ENCODE measurements at regions not wholly inside any gene's neighbourhood (a gene's known extent, or its start where the extent isn't known, plus 50 kb on each side); places are given as distances from the start of the nearest gene placed in this dataset.
"Not testable (repeated sequence)": the region's sequence is repeated elsewhere in the genome, so short reads cannot be mapped to it uniquely, and the experiment has no call there.

DNA sequence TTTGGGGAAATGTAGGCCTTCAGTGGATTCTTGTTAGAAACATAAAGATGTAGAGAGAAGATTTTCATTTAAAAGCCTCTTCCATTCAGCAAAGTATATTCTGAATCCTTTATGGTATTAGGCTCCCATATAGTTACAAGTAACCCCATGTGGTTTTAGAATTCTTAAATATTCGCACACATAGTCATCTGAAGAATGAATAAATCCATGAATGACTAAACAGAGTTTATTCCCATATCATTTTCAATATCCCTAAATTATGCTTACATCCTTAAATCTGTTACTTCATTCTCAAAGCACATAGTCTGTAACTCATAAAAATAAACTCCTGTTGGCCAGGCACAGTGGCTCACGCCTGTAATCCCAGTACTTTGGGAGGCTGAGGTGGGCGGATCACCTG, 962.1 kb downstream of the KCNJ18 start:
- no peak for DNase-seq

DNA sequence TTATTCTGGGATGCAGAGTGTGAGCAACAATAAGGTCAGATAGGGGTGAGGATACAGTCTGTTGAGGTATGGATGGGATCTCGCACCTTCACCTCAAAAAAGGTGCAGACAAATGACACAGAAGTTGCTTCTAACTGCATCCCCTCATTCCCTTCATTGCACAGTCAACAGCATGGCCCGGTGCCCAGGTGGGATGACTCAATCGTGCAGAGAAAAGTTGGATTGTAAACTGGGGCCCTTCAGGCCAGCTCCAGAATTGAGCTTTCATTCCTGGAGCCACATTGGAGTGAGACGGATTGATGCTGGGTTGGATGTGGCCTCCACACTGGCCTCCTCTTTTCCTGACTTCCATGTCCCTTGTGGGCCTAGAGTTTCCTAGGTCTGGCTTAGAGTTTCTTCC, 977.4 kb downstream of the KCNJ18 start:
- DNase-seq: no peak

DNA sequence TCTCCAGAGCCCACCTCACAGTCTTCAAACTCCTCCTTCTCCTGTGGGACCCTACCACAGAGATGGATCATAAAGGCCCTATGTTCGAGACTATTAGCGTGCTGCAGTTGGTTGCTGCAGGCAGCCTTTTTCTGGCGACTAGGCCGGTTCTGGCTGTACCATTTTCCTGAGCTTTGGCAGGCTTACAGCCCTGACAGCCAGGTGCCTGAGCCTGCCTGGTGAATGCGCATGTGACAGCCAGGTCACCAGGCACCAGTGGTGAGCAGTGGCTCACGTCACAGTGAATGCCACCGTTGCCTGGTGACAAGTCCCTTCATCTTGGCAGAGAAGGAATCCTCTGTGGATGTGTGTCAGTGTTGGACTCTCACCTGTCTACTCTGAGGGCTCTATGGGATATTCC, 978.8 kb downstream of the KCNJ18 start:
- DNase-seq: peak; percentile 21

DNA sequence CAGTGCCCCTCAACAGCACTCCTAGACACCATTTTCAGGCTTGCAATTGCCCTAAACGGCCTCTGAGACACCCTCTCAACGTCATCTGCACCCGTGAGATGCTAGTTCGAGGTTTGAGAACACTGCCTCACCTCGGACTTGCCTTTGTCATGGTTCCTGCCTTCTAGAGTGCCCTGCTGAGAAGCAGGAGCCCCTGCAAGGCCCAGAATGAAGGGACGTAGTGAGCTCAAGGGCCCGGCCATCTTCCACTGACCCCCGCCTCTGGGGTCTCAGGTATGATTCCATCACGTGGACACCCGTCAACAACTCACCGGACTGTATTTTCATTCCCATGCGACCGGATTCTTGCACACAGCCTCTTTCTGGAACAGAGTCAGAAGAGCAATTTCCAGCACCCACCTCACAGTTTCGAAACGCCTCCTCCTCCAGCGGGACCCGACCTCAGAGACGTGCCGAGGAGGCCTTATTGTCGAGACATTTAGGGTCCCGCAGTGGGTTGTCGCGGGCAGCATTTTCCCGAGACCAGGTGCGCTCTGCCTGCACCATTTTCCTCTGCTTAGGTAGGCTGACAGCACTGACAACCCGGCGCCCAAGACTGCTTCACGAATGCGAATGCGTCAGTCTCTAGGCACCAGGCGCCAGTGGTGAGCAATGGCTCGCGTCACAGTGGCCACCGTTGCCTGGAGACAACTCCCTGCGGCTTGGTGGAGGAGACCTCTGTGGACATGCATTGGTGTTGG, 999.9 kb downstream of the KCNJ18 start:
- no peak for DNase-seq

DNA sequence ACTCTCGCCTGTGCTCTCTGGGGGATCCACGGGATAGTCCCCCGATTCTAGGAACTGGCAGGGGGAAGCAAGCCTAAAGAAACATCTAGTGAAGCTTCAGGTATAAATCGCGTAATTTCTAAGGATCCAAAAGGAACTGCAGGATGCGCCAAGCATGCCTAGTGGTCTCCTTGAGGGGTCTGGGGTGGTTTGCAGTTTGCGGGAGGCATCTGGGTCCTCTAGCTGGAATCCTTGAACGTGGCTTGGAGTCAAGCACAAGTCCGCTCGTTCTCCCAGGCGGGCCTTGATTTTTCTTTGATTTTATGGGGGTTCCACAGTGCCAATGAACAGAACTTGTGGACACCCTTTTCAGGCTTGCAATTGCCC, 1000.5 kb downstream of the KCNJ18 start:
- DNase-seq: no peak

DNA sequence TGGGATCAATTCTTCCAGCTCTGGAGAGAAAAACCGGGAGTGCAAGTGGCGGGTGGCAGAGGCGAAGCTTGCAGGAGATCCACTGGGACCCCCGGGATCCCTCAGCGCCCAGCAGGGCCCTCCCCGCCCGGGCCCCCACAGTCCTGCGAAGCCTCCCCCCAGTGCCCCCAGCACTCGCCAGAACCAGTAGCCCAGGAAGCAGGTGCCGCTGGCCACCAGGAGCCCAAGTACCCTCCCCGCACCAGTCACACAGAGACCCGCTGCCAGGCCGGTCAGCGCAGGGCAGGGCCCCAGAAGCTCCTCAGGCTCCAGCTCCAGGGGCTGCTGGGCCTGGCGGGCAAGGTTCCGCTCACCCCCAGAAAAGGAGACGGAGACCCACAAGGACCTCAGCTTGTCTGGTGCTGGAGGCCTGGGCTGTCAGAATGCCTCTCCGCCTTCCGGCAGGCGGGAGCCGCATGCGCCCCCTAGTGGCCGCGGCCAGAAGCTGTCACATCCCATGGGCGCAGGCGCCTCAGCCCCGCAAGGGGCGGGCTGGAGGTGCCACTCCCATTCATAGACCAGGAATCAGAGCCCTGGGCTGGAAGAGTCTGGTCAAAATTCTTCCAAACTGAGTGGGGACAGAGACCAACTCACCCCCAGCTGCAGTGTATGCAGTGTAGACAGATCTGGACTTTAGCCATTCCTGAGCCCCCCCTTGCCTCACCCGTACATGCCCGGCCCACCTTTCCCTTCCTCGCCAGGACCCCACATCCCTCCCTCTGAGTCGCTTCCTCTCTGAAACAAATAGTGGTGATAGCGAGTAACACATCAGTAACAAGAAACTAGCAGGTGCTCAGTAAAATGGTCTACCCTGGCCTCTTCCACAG, 1002.3 kb downstream of the KCNJ18 start:
- DNase-seq: no peak

DNA sequence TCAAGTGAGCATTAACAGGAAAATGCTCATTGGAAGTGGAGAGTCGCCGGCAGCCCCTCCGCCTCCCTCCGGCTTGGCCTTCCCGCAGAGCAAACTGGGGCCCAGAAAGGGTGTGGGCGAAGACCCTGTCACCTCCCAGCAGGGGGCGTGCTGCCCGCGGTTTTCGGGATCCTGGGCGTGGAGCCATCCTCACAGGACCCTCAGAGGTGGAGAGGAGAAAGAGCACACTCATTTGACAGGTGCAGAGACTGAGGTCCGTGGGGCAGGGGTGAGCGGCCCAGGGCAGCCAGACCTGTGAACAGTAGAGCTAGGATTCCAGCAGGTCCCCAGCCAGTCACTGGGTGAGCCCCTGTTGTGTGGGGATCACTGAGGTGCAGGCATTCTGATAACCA, 1002.9 kb downstream of the KCNJ18 start:
- no peak for DNase-seq

DNA sequence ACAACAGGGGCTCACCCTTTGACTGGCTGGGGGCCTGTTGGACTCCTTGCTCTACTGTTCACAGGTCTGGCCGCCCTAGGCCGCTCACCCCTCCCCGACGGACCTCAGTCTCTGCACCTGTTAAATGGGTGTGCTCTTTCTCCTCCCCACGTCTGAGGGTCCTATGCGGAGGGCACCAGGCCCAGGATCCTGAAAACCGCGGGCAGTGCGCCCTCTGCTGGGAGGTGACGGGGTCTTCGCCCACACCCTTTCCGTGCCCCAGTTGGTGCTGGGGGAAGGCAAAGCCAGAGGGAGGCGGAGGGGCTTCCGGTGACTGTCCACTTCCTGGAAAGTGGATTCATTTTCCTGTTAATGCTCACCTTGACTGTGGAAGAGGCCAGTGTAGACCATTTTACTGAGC, 1010.9 kb downstream of the KCNJ18 start:
- DNase-seq: no peak

DNA sequence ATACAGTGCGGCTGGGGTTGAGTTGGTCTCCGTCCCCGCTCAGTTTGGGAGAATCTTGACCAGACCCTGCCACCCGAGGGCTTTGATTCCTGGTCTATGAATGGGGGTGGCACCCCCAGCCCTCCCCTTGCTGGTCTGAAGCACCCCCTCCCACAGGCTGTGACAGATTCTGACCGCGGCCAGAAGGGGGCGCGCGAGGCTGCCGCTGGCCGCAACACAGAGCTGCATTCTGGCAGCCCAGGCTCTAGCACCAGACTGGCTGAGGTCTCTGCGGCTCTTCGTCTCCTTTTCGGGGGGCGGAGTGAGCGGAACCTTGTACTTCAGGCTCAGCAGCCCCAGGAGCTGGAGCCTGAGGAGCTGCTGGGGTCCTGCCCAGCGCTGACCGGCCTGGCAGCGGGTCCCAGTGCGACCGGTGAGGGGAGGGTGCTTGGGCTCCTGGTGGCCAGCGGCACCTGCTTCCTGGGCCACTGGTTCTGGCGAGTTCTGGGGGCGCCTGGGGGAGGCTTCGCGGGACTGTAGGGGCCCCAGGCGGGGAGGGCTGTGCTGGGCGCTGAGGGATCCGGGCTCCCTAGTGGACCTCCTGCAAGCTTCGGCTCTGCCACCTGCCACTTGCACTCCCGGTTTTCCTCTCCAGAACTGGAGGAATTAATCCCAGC, 1011.6 kb downstream of the KCNJ18 start:
- DNase-seq: no peak

DNA sequence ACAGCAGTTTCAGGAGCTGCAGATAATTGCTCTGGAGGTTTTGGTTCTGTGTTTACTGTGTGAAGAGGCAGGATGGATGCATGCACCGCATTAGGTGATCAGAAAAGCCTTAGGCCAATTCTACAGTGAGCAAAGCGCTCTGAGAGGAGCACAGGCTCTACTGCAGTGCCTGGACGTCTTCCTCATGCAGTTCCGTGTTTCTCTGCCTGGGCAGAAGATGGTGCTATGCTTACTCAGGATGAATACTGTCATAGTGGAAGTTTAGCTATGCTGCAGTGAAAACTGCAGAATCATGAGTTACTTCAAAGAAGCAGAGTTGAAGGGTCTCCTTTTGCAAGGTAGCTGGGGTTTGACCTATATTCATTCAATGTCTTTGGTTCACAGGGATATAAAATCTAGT, 1012.4 kb downstream of the KCNJ18 start:
- DNase-seq: no peak

DNA sequence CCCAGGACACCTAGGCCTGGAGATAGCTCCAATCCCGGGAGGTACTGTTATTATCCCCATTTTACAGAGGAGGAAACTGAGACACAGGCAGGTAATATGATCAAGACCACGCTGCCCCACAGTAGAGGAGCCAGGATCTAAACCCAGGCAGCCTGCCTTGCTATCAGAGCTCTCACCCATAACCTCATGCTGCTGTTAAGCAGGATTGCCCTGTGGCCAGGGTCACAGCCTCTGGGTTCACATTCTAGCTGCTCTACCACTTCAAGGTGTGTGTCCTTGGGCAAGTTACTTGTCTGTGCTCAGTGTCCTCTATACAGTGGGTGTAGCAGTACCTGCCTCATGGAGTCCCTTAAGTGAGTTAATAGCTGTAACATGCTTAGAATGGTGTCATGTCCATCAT, 1015.3 kb downstream of the KCNJ18 start:
- DNase-seq: no peak

DNA sequence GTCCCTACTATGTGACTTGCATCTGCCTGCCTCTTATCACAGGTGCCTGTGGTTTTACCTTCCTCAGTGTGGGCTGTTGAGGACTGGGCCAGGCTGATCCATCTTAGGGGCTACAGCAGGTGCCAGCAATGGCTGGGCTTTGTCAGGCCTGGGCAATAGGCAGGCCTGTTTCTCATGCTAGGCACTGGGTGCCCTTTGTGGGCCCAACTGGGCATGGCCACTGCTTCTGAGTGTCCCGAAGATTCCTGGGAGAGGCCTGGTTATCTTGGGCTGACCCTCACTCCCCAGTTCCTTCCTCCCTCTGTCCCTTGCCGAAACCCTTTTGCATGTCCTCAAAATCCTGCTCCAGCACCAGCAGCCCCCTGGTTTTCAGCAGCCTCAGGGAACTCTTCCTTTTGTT, 1024.9 kb downstream of the KCNJ18 start:
- no peak for DNase-seq

DNA sequence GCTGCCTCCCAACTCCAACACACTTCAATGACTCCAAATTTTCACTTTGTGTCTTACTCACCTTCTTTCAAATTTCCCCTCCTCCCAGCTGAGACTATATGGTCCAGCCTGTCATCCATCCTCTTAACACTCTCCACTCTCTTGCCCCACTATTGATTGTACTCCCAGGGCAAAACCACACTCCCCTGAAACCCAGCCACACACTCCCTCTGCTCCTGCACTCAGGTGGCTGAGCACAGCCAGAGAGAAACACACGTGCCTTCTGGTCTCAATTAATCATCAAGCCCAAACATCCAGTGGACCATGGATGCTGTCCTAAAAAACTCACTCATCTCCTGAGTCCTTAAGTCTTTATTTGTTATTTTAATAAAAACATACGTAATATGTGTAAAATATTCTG, 1026.4 kb downstream of the KCNJ18 start:
- no peak for DNase-seq

DNA sequence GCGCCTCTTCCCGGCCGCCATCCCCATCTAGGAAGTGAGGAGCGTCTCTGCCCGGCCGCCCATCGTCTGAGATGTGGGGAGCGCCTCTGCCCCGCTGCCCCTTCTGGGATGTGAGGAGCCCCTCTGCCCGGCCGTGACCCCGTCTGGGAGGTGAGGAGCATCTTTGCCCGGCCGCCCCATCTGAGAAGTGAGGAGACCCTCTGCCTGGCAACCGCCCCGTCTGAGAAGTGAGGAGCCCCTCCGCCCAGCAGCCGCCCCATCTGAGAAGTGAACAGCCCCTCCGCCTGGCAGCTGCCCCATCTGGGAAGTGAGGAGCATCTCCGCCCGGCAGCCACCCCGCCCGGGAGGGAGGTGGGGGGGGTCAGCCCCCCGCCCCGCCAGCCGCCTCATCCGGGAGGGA, 1048.7 kb downstream of the KCNJ18 start:
- not testable (repeated sequence) for DNase-seq
